ENCODE measurements at regions not wholly inside any gene's neighbourhood (a gene's known extent, or its start where the extent isn't known, plus 50 kb on each side); places are given as distances from the start of the nearest gene placed in this dataset.

DNA sequence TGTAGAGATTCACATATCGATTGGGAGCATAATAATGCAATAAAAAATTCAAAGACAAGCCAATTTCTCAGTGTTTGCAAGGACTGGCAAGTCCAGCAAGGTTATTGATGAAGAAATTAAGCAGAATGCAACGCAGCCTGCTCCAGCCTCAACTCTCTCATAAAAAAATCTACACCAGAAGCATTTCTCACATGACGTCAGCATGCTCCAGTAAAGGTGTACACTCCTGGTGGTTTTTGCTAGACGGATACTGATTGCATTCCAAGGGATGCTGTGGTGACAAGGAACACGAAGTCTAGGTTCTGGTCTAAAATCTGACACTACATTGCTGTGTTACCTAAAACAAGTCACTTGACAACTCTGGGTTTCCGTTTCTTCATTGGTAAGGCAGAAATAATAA, 131.9 kb upstream of the PRNP start:
- H3K27ac ChIP-seq (ENCODE audit: low read length): no peak overlapping the region
- no peaks in the 10 kb centered on the region for H3K9me3 ChIP-seq (ENCODE audit: insufficient read depth, low read length, severe bottlenecking)
- DNase-seq: no peak
- TF ChIP-seq EZH2 (IDR thresholded peaks at IDR 0.05; ENCODE audit: borderline replicate concordance, low read depth, low read length, severe bottlenecking) (no peak), CTCF (IDR thresholded peaks at IDR 0.05; ENCODE audit: borderline replicate concordance, extremely low read depth, low read length, poor library complexity, severe bottlenecking) (no peak)
- H3K79me2 ChIP-seq (ENCODE audit: insufficient read depth, low read length): no peaks in the 10 kb centered on the region
- no peaks in the 10 kb centered on the region for H3K4me1 ChIP-seq (ENCODE audit: insufficient read depth, low read length)
- peaks cover 4% of the 10 kb centered on the region for H3K27me3 ChIP-seq (ENCODE audit: insufficient read depth, low read length, poor library complexity)
- H4K20me1 ChIP-seq (ENCODE audit: insufficient read depth, low read length): no peaks in the 10 kb centered on the region
- H3K36me3 ChIP-seq (ENCODE audit: insufficient read depth, low read length): no peaks in the 10 kb centered on the region
- ATAC-seq (ENCODE audit: insufficient read depth, low read depth): no peak
- H3K4me2 ChIP-seq (ENCODE audit: insufficient read depth, low read length): no peak overlapping the region
- no peak overlapping the region for H3K9ac ChIP-seq (ENCODE audit: low read depth, low read length)
- H3K4me3 ChIP-seq (ENCODE audit: low read depth in 1 of 2, low read length in 2 of 2): no peak overlapping the region
- H2AFZ ChIP-seq (ENCODE audit: low read depth, low read length): no peak overlapping the region

- H3K27me3 ChIP-seq (ENCODE audit: insufficient read depth, low read length, poor library complexity): peaks cover 23% of the 10 kb centered on the region
- H3K4me3 ChIP-seq (ENCODE audit: low read depth in 1 of 2, low read length in 2 of 2): no peak overlapping the region
- ATAC-seq (ENCODE audit: insufficient read depth, low read depth) (no peak), DNase-seq (no peak)
- H3K9ac ChIP-seq (ENCODE audit: low read depth, low read length): no peak overlapping the region
- no peaks in the 10 kb centered on the region for H3K4me1 ChIP-seq (ENCODE audit: insufficient read depth, low read length)
- no peaks in the 10 kb centered on the region for H3K79me2 ChIP-seq (ENCODE audit: insufficient read depth, low read length)
- no peak overlapping the region for H3K27ac ChIP-seq (ENCODE audit: low read length)
- no peak overlapping the region for H3K4me2 ChIP-seq (ENCODE audit: insufficient read depth, low read length)
- no peaks in the 10 kb centered on the region for H3K9me3 ChIP-seq (ENCODE audit: insufficient read depth, low read length, severe bottlenecking)
- no peak overlapping the region for H2AFZ ChIP-seq (ENCODE audit: low read depth, low read length)
- no peaks in the 10 kb centered on the region for H4K20me1 ChIP-seq (ENCODE audit: insufficient read depth, low read length)
- TF ChIP-seq EZH2 (IDR thresholded peaks at IDR 0.05; ENCODE audit: borderline replicate concordance, low read depth, low read length, severe bottlenecking): no peak
- TF ChIP-seq CTCF (IDR thresholded peaks at IDR 0.05; ENCODE audit: borderline replicate concordance, extremely low read depth, low read length, poor library complexity, severe bottlenecking): no peak
- H3K36me3 ChIP-seq (ENCODE audit: insufficient read depth, low read length): no peaks in the 10 kb centered on the region
Measured at GRCh38 chr20:4552075-4552640, 134.1 kb upstream of the PRNP start.

DNA sequence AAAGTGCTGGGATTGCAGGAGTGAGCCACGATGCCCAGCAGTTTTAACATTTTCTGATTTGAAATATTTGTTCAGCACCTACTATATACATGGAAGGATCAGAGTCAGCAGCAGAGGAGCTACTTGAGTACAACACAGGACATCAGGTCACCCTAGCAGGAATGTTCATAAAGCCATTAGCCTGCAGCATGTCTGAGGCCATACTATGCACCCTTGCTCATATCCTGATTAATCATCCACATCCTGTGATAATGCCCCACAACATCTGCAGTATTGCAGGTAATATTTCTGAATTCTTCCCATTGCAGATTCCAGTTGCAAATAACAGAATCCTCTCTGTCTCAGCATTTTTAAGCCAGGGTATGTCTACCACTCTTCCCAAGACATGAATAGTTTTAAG, 135.5 kb upstream of the PRNP start:
- Histone ChIP-seq H3K4me2 (ENCODE audit: insufficient read depth, low read length) (no peak overlapping the region), H3K4me1 (ENCODE audit: insufficient read depth, low read length) (no peaks in the 10 kb centered on the region), H3K27me3 (ENCODE audit: insufficient read depth, low read length, poor library complexity) (peaks cover 23% of the 10 kb centered on the region), H3K9me3 (ENCODE audit: insufficient read depth, low read length, severe bottlenecking) (no peaks in the 10 kb centered on the region), H3K36me3 (ENCODE audit: insufficient read depth, low read length) (no peaks in the 10 kb centered on the region), H2AFZ (ENCODE audit: low read depth, low read length) (no peak overlapping the region), H3K27ac (ENCODE audit: low read length) (no peak overlapping the region), H3K9ac (ENCODE audit: low read depth, low read length) (no peak overlapping the region), H3K79me2 (ENCODE audit: insufficient read depth, low read length) (no peaks in the 10 kb centered on the region), H3K4me3 (ENCODE audit: low read depth in 1 of 2, low read length in 2 of 2) (no peak overlapping the region), H4K20me1 (ENCODE audit: insufficient read depth, low read length) (no peaks in the 10 kb centered on the region)
- DNase-seq (no peak), ATAC-seq (ENCODE audit: insufficient read depth, low read depth) (no peak)
- TF ChIP-seq CTCF (IDR thresholded peaks at IDR 0.05; ENCODE audit: borderline replicate concordance, extremely low read depth, low read length, poor library complexity, severe bottlenecking) (no peak), EZH2 (IDR thresholded peaks at IDR 0.05; ENCODE audit: borderline replicate concordance, low read depth, low read length, severe bottlenecking) (no peak)

All from DND-41 (cell line).